ENCODE measurements at regions not wholly inside any gene's neighbourhood (a gene's known extent, or its start where the extent isn't known, plus 50 kb on each side); places are given as distances from the start of the nearest gene placed in this dataset.

DNA sequence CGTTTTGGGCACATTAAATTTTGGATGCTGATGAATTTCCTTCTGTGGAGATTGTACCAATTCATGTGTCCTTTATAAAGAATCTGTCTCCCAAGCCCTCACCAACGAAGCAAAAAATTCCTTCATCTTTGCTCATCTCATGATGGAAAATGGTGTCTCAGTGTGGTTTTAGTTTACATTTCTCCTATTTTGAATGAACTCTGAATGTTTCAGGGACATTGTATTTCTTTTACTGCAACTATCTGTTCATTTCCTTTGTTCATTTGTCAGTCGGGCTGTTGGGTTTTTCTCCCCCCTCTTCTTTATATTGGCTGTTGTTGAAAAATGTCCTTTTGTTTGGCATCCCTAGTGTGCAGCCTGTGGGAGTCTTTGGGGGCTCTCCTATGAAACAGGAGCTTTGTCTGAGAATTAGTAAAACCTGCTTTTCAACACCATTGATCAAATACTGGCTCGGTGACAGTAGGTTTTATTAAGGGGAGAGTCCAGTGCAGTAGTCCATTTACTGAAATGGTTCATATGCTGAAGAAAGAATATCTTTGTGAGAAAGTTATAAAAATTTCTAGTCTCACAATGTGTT lies 91.3 kb upstream of the C1QTNF9B start:
- no peaks in the 10 kb centered on the region for H3K36me3 Mint-ChIP-seq
- POLR2A ChIA-PET: no interaction called here
- H3K4me3 Mint-ChIP-seq: no peak overlapping the region
- H3K4me1 Mint-ChIP-seq: no peaks in the 10 kb centered on the region
- H3K27me3 Mint-ChIP-seq: peaks cover 25% of the 10 kb centered on the region
- ATAC-seq (ENCODE audit: low read depth): no peak
- H3K9me3 Mint-ChIP-seq: no peaks in the 10 kb centered on the region
- DNase-seq: no peak
- no peak overlapping the region for H3K27ac Mint-ChIP-seq

DNA sequence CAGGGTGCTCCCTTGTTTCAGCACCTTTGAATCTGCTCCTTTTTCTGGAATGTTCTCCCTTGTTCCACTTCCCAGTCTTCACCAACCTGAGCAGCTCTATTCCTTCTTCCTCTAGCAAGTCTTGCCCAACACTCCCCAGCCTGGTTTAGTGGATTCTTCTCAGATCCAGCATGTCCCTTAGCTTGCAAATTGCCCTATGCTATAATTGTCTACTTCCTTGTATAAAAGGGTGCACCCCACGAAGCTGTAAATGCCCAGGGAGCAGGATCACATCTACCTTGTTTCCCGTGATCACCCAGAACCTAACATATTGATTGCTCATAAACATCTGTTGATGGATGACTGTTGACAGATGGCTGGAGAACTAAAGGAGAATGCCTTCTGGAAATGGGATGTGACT lies 93.2 kb upstream of the C1QTNF9B start:
- no peak overlapping the region for H3K27ac Mint-ChIP-seq
- peaks cover 27% of the 10 kb centered on the region for H3K27me3 Mint-ChIP-seq
- H3K9me3 Mint-ChIP-seq: no peaks in the 10 kb centered on the region
- no peak overlapping the region for H3K4me3 Mint-ChIP-seq
- H3K36me3 Mint-ChIP-seq: no peaks in the 10 kb centered on the region
- ATAC-seq (ENCODE audit: low read depth) (no peak), DNase-seq (no peak)
- POLR2A ChIA-PET: no interaction called here
- peaks cover under 1% of the 10 kb centered on the region for H3K4me1 Mint-ChIP-seq

DNA sequence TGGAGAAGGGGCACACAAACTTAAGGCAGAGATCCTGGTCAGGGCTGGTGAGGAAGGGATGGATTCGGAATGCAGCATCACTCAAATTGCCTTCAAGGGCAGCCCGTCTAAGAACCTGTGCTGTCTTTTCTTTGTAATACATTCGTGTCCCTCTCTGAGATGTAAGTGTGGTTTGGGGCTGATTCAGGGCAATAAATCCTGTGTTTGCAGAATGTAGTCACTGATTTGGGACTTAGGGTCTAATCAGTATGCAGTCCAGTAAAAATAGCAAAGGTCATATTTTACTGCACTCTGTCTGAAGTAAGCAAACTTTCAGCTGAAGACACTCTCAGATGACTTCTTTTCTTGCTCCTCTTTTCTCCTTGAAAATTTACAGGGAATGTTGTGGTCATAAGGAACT lies 93.8 kb upstream of the C1QTNF9B start:
- H3K27me3 Mint-ChIP-seq: peaks cover 27% of the 10 kb centered on the region
- no peak overlapping the region for H3K27ac Mint-ChIP-seq
- DNase-seq: no peak

DNA sequence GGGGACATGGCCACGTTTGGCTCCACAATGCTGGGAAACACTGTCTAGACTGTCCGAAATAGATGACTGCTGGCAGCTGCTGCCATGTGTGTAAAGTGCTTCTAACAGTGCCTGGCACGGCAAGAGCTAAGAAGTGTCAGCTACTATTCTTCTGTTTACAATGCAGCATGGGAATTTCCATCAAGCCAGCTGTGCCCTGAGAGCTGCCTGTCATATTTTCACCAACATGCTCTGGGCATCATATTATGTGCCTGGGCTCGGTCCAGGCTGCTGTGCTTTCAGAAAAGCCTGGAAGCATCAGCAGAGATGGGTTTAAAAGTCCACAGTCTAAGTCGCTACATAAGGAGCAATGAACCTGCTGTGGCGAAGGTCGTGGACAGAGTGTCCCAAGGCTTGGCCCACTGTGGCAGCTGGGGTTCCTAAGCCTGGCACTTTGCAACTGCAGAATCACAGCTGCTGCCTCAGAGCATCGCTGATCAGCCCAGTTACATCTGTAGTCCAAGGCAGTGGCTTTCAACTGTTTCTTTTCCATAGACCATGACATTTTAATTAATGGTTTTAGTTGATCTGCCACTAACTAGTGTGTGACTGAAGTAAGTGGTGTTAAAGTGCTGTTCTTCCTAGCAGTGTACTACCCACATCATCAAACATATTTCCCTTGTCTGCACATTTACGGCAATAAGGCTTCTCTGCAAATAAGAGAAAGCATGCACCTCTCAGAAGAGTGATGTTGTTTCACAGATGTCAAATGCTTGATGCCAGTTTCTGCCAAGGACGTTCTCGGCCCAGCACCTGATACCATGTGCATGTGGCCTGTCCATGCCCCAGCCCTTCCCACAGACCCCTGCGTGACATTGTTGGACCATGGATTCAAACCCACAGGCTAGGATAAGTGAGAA lies 95.7 kb upstream of the C1QTNF9B start:
- H3K27ac Mint-ChIP-seq: no peak overlapping the region
- DNase-seq (no peak), ATAC-seq (ENCODE audit: low read depth) (no peak)
- peaks cover 2% of the 10 kb centered on the region for H3K9me3 Mint-ChIP-seq
- H3K27me3 Mint-ChIP-seq: peaks cover 16% of the 10 kb centered on the region
- H3K36me3 Mint-ChIP-seq: no peaks in the 10 kb centered on the region
- POLR2A ChIA-PET: no interaction called here
- no peak overlapping the region for H3K4me3 Mint-ChIP-seq
- peaks cover 4% of the 10 kb centered on the region for H3K4me1 Mint-ChIP-seq

More for the DNA sequence above, 93.8 kb upstream of the C1QTNF9B start:
- POLR2A ChIA-PET: no interaction called here
- Mint-ChIP-seq H3K36me3 (no peaks in the 10 kb centered on the region), H3K4me1 (peaks cover 4% of the 10 kb centered on the region), H3K9me3 (no peaks in the 10 kb centered on the region), H3K4me3 (no peak overlapping the region)
- ATAC-seq (ENCODE audit: low read depth): no peak

DNA sequence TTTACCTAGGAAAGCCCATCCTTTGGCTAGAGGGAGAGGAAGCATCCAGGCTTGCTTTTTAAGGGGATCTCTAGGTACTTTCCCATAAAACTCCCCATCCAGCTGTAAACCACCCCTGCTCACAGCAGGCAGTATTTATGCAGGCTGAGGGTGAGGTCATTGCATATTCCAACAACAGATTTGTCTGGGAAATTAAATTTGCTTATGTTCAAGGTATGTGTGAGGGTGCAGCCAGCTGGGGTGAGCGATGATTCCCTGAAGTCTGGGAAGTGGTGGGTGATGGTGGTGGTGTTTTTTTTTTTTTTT lies 96.3 kb upstream of the C1QTNF9B start:
- ATAC-seq (ENCODE audit: low read depth) (no peak), DNase-seq (no peak)
- peaks cover 2% of the 10 kb centered on the region for H3K9me3 Mint-ChIP-seq
- H3K4me1 Mint-ChIP-seq: peaks cover 4% of the 10 kb centered on the region
- POLR2A ChIA-PET: no interaction called here
- no peak overlapping the region for H3K4me3 Mint-ChIP-seq
- peaks cover 16% of the 10 kb centered on the region for H3K27me3 Mint-ChIP-seq
- no peaks in the 10 kb centered on the region for H3K36me3 Mint-ChIP-seq
- H3K27ac Mint-ChIP-seq: no peak overlapping the region

DNA sequence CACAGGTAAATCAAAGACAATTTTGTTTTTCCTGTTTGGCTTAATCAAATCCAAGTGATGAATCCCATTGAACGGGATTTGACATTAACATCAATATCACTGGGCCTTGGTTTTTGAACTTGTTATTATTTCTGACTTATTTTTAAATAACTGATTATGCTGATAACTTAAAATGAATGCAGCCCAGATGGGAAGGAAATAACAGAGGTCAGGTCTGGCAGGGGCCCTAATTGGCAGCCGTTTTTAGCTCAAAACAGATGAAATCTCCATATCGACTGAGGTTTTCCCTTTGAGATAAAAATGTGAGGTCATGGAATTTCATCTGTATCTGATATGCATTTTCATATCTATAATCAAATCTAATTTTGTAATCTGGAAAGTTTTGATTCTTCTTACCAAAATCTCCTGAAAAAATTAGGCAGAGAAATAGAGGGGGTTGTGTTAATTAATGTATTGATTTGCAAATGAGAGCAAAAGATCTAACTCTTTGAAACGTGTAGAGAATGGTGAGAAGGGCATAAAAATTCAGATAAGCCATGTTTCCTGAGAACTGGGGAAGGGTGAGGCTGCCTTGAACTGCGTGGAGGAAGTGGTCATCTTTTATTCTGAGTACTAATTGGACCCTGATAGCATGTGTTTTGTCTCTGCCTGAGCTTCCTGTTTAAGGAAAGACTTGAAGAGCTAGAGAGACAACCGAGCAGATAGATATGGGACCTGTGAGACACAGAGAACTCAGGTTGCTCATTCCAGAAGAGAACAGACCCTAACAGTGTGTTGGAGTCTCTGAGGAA lies 98.2 kb upstream of the C1QTNF9B start:
- peak; percentile 36 for ATAC-seq (ENCODE audit: low read depth)
- DNase-seq: no peak
- Mint-ChIP-seq H3K27ac (no peak overlapping the region), H3K36me3 (no peaks in the 10 kb centered on the region), H3K9me3 (peaks cover 2% of the 10 kb centered on the region), H3K27me3 (peaks cover 16% of the 10 kb centered on the region), H3K4me1 (peaks cover 4% of the 10 kb centered on the region), H3K4me3 (no peak overlapping the region)
- POLR2A ChIA-PET: no interaction called here

DNA sequence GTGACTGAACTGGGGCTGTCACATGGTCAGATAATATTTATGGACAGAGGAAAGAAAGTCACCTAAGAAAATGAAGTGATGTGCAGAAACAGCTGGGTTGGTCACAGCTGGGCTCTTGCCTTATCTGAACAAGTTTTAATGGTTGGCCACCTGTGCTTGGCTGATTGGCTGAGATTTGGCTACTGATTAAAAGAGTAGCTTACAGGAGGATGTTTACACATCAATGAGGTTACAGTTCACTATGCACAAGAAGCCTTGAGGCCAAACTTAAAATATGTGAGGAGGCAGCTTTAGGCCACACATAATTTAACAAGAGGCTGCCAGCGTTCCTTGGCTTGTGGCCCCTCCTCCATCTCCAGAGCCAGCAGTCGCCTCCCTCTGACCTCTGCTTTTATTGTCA lies 99.2 kb upstream of the C1QTNF9B start:
- Mint-ChIP-seq H3K27me3 (peaks cover 11% of the 10 kb centered on the region), H3K36me3 (no peaks in the 10 kb centered on the region), H3K27ac (no peak overlapping the region), H3K9me3 (peaks cover 2% of the 10 kb centered on the region), H3K4me3 (no peak overlapping the region), H3K4me1 (peaks cover 4% of the 10 kb centered on the region)
- no peak for DNase-seq
- no peak for ATAC-seq (ENCODE audit: low read depth)
- POLR2A ChIA-PET: no interaction called here

DNA sequence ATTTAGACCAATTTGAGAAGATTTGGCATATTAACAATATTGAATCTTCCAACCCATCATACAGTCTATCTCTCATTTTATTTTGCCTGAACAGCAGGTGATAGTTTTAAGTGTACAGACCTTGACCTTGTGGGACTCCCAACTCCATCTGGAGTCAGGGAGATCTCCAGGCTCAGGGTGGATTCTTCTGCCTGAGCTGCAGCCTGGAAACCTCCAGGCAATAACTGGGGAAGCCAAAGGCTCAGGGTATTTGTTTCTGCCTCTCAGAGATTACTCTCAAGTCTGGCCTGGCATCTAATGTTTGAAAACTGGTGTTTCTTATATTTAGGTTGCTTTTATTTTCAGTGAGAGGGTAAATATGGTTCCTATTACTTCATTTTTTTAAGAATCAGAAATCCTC lies 102.1 kb upstream of the C1QTNF9B start:
- H3K9me3 Mint-ChIP-seq: peaks cover 2% of the 10 kb centered on the region
- ATAC-seq (ENCODE audit: low read depth) (no peak), DNase-seq (no peak)
- H3K4me1 Mint-ChIP-seq: peaks cover 4% of the 10 kb centered on the region
- H3K4me3 Mint-ChIP-seq: no peak overlapping the region
- H3K36me3 Mint-ChIP-seq: no peaks in the 10 kb centered on the region
- H3K27me3 Mint-ChIP-seq: peaks cover 12% of the 10 kb centered on the region
- POLR2A ChIA-PET: no interaction called here
- no peak overlapping the region for H3K27ac Mint-ChIP-seq

DNA sequence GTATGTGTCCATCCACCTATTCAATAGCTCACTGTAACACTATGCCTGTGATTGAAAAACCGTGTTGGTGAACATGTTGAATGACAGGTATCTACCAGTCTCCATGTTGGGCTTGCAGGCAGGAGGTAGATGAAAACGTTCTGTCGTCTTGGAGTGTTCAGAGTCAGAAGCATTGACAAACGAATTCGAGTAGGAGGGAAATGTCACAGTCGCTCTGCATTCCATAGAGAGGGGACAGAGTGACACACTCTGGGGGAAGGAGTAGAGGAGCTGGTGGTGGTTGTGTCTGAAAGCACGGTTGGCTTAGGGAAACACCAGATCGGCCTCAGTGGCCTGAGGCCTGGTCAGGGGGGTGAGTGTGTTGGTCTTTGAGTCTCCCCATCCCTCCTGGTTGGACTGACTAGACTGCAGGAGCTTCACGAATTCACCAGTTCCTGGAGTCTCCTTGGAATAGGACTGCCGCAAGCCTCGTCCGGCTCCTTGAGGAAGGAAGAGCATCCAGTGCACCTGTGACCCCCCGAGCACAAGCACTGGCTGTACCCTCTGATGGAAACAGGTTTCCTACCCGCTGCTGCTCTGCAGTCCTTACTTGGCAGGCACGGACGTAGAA lies 105.0 kb upstream of the C1QTNF9B start:
- DNase-seq (no peak), ATAC-seq (ENCODE audit: low read depth) (no peak)
- POLR2A ChIA-PET: no interaction called here
- no peaks in the 10 kb centered on the region for H3K36me3 Mint-ChIP-seq
- no peaks in the 10 kb centered on the region for H3K4me1 Mint-ChIP-seq
- H3K27ac Mint-ChIP-seq: no peak overlapping the region
- peaks cover 14% of the 10 kb centered on the region for H3K27me3 Mint-ChIP-seq
- peaks cover 2% of the 10 kb centered on the region for H3K9me3 Mint-ChIP-seq
- no peak overlapping the region for H3K4me3 Mint-ChIP-seq

DNA sequence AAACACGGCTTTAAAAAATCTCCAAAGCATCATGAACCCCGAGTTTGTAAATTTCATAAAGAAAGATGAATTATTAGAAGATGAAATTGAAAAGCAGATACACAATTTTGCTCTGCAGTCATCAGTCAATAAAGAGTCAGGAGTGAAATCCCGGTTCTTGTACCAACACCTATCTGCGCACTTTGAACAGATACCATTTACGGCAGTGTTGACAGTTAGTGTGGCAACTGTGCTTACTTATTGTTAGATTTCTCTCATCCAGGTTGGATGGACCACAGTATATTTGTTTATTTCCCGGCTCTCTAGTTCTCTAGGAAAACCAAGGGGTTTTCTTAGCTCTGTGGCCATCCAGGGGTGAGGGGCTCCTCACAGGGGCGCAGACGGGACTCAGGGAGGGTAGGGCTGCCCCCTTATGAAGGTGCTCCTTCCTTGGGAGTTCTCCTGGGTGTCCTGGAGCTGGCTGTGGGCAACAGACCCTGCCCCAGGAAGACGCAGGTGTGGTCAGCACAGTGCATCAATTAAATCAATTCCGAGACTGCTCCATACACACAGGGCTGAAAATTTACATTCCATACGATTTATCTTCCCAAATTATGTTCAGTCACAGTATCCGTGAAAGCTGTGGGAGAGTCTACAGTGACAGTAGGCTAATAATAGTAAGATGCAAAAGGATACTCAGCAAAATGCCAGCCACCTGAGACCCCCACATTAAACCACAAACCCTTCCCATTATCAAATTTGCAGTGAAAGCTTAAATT lies 107.0 kb upstream of the C1QTNF9B start:
- H3K4me3 Mint-ChIP-seq: no peak overlapping the region
- H3K27me3 Mint-ChIP-seq: peaks cover 14% of the 10 kb centered on the region
- DNase-seq: no peak
- POLR2A ChIA-PET: no interaction called here
- H3K9me3 Mint-ChIP-seq: no peaks in the 10 kb centered on the region
- no peak overlapping the region for H3K27ac Mint-ChIP-seq
- ATAC-seq (ENCODE audit: low read depth): no peak
- H3K4me1 Mint-ChIP-seq: no peaks in the 10 kb centered on the region
- H3K36me3 Mint-ChIP-seq: no peaks in the 10 kb centered on the region

DNA sequence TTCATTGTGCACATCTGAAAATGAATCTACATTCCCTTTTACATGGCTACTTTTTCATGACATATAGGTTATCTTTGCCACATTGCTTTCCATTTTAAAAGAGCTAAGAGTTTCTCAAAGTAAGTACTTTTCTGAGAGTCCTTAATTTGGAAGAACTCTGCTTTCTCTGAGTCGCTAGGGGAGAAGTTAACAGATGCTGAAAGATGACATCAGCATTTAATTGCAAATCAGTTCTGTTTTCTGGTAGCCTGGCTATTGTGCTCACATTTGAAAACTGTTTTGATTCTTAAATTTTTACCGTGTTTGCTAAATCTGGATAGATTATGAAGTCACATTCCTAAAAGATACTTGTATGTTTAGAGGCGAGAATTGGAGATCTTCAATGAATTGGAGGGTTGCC lies 107.7 kb upstream of the C1QTNF9B start:
- peaks cover 14% of the 10 kb centered on the region for H3K27me3 Mint-ChIP-seq
- no peak for ATAC-seq (ENCODE audit: low read depth)
- DNase-seq: no peak
- no peak overlapping the region for H3K4me3 Mint-ChIP-seq
- no peaks in the 10 kb centered on the region for H3K9me3 Mint-ChIP-seq
- POLR2A ChIA-PET: no interaction called here
- no peak overlapping the region for H3K27ac Mint-ChIP-seq
- no peaks in the 10 kb centered on the region for H3K36me3 Mint-ChIP-seq
- no peaks in the 10 kb centered on the region for H3K4me1 Mint-ChIP-seq

DNA sequence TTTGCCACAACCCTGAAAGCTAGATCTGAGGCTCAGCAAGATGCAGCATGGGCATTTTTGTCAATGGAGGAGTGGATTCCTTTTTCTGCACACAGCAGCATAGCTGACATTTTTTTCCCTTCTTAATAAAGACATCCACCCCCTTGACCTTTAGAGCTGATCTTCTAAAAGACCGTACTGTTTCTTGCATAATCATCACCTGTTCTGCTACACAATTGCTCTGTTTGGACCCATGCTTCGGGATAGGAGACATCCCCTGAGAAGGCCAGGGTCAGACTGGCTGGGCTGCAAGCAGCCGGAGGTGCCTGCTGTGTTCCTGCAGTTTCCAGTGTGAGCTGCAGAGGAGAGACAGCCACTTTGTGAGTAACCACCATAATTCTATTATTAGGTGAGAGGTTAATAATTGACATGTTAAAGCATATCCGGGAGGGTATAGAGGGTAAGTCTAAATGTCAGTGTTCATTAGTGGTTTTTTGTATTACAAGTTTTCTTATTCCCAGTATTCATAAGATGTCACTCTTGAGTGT lies 108.5 kb upstream of the C1QTNF9B start:
- POLR2A ChIA-PET: no interaction called here
- no peaks in the 10 kb centered on the region for H3K4me1 Mint-ChIP-seq

More for the DNA sequence above, 108.5 kb upstream of the C1QTNF9B start:
- Mint-ChIP-seq H3K36me3 (no peaks in the 10 kb centered on the region), H3K27me3 (peaks cover 14% of the 10 kb centered on the region), H3K4me3 (no peak overlapping the region), H3K9me3 (no peaks in the 10 kb centered on the region), H3K27ac (no peak overlapping the region)
- DNase-seq (no peak), ATAC-seq (ENCODE audit: low read depth) (no peak)

All from activated naive CD8-positive, alpha-beta T cell treated with anti-CD3 and anti-CD28 coated beads, Interleukin-2, amount 10 ng/mL, durations not matched to agents 7 days and 5 days (primary cell).